ENCODE measurements at regions not wholly inside any gene's neighbourhood (a gene's known extent, or its start where the extent isn't known, plus 50 kb on each side); places are given as distances from the start of the nearest gene placed in this dataset.

DNA sequence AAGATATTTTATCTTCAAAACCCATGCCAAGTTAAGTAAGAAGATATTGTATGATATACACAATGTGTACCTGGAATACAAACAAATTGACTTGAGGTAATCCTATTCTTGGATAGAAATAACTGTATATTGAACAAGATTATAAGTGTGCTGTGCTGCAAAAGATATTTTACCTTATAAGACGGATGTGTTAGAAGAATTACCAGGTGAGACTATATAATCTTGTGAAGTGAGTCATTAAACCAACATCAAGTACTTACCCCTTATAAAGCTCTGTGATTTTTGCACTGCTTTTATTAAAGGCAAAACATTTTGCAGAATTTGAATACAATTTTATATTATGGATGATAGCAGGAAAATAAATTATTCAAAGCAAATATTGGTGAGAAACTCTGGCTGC is 570.0 kb downstream of the MMUT start:
- no peak for DNase-seq

DNA sequence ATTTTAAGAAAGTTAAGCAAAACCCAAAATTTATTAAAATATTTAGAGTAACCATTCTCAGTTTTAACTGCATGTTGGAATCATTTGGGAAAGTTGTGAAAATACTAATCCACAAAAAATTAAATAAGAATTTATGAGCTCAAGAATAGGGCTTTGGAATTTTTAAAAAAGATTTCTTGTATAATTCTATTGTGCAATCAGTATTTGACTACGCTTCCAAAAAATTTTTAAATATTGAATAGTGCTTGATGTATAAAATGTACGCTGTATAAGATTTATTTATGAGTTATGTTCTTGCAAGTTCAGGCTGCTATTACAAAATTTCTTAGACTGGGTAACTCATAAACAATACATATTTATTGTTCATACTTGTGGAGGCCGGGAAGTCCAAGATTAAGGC is 571.7 kb downstream of the MMUT start:
- DNase-seq = no peak

DNA sequence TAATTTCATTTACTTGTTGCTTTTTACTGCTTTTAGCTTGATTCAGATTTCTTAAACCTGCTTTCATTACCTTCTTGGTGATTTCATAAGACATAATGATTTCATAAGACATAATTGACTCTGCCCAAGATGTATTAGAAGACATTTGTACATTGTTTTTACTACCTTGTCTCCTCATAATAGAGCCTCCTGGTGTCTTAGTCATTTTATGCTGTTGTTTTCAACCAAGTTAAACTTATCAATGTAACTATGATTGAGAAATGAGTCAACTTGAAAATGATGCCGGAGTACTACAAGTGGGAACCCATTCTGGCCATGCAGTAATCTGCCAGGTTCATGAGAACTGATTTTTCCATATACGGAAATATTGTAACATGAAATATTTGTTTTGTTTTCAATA is 573.6 kb downstream of the MMUT start:
- no peak for DNase-seq

DNA sequence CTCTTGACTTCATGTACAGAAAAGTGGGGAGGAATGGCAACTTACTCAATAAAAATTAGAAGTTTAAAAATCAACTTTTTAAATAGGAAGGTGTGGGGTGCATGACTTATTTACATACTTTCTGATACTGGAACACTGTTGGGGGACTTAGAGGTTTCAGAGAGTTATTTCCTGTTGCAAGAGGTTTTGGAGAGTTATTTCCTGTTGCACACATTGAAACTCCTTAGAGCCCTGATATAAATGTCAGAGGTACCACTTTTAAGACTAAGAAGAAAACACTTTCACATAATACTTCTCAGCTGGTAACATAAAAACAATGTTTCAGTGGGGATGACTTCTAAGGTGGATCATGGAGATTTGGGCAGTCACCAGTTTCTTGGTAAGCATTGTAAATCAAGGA is 579.9 kb downstream of the MMUT start:
- no peak for DNase-seq

DNA sequence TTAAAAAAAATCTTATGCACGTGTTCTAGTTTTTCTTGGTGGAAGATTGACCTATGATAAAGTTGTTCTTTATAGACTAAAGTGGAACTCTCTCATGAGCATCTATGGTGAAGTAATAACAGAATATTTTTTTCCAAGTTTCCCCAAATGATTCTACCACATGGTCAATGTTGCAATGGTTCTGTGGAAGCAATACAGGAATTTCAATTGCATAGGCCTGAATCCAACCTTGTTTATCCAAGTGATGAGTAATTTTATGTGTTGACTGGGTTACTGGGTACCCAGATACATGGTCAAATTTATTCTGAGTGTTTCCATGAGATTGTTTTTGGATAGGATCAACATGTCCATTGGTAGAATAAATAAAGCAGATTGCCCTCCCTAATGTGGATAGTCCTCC is 581.5 kb downstream of the MMUT start:
- no peak for DNase-seq

DNA sequence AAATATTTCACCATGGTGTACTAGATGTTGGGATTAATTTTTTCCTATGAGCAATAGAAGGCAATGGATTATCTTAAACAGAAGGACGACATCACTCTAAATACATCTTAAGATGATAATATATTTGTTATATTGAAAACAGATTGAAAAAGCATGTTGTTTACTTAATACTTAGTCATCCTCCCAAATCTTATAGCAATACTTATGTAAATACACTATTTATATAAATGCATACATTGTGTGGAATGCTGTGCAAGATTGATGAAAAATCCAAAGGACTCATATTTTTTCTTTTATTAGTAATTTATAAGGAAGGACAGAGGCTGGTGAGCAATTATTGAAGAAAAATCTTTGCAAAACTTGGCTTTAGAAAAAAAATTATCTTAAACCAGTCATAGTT is 593.5 kb downstream of the MMUT start:
- DNase-seq = no peak

DNA sequence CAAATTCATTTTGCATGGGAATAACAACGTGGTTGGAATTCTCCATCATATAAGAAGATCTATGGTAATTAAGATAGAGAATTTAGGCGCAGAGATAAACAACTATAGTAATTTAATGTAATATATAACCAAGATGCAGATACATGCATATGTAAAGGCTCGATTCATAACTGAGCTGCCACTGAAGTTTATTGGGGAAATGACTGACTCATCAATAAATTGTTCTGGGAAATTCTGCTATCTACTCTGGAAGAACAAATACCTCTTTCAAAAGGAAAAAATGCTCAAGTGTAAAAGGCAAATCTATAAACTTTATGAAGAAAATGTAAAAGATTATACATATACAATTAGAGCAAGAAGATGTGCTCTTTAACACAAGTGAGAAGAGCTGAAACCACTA is 596.4 kb downstream of the MMUT start:
- no peak for DNase-seq

DNA sequence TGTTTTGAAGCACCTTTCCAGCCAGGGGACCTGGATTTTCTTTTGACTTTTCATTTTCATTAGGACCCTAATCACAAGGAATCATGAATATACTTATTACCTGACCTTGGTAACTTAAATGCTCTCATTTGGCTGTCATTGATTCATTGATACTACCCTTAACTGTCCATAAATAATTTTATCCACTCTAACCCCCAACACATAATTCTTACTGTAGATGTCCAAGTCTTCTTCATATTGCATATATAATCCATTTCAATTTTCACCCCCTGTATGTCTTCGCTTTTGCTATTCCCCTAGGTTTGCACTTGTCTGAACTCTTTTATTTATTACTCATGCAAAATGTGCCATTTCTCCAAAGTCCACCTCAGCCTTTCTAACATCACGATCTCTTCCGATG is 602.9 kb downstream of the MMUT start:
- no peak for DNase-seq

DNA sequence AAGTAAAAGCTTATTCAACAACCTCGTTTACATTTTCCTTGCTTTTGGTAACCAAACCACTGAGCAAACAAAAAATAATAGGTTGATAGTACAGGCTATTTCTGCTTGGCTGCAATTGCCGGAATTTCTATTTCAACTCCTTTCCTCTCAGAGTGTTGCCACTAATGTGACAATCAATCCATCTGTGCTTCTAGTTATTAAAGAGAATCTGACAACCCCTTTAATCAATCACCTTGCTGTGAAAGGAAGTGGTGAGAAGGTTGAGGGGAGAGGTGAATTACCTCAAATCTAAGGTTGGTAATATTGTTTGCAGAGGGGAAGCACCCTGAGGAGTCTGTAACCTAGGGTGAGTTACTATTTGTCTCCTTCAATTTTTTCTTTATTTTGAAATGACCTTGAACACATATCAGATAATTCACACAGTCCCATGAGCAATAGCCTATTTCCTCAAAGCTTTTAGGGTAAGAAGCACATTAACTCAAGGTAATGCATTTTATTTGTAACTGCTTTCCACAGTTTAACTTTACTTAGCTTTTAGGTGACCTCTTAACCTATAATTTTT is 603.4 kb downstream of the MMUT start:
- no peak for DNase-seq

DNA sequence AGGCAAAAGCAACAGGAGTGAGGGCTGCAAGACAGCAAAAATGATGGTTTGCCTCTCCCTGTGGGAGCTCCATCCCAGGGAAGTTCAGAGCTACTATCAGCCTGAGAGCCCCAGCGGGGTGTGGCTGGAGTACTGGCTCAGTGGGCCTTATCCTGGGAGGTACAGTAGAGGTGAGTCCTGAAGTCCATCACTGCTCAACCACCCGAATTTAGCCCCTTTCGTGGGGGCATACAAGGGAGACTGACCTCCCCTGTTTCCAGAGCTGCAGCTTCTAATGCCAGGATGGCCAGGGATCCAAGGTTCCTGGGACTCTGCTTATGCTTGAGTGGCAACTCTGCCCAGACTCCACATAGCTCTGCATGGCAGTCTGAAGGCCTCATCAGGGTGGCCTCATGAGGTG is 617.8 kb downstream of the MMUT start:
- DNase-seq = no peak

DNA sequence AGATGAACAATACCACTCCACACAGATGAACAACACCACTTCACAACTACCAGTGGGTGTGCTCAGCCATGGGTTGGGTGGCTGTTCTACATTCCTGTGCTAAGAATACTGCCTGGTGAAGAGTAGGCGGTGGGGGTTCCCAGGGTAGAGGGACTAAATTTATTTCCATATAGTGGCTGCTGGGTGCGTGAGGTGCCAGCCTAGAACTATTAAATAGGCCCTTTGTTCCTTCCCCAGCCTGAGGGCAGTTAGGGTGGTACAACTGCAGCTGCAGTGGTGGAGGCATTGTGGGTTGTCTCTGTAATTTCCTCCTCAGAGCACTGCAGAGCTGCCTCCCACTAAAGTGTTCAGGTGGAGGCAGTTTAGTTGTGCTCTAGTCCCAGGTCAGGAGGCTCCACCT is 618.4 kb downstream of the MMUT start:
- no peak for DNase-seq

DNA sequence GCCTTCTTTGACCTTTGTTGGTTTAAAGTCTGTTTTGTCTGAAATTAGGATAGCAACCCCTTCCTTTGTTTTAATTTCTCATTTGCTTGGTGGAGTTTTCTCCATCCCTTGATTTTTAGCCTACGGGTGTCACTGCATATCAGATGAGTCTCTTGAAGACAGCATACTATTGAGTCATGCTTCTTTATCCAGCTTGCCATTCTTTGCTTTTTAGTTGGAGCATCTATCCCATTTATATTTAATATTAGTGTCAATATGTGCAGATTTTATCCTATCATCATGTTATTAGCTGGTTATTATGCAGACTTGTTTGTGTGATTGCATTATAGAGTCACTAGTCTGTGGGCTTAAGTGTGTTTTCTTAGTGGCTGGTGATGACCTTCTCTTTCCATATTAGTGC is 622.2 kb downstream of the MMUT start:
- DNase-seq = no peak

DNA sequence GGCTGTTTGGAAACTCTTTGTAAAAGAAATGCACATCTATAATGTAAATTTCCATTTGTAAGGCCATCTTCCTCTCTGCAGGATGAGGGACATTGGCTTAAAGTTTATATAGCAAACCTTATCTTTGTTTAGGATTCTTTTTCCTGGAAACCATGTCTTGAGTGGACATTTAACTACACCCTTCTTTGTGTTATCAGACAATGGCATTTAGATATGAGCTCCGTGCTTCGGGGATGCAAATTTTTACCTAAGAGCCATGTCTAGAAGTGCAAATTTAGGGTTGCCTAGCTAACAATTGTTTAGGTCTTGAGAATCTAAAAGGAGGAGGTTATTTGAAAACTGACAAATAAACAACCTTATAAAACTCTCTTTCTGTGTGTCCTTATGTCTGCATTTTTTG is 623.8 kb downstream of the MMUT start:
- no peak for DNase-seq

DNA sequence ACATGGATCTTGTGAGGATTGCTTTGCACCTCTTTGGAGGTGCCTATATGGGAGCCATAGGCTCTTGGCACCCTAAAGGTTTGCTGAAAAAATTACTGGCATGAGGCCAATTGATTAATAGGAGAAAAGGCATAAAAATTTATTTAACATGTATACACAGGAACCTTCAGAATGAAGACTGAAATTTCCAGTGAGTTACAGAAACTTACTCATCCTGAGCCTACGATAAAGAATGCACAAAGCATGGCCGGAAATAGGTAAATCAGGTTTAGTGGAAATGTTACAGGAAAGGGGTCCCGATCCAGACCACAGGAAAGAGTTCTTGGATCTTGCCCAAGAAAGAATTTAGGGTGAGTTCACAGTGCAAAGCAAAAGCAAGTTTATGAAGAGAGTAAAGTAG is 625.3 kb downstream of the MMUT start:
- no peak for DNase-seq

DNA sequence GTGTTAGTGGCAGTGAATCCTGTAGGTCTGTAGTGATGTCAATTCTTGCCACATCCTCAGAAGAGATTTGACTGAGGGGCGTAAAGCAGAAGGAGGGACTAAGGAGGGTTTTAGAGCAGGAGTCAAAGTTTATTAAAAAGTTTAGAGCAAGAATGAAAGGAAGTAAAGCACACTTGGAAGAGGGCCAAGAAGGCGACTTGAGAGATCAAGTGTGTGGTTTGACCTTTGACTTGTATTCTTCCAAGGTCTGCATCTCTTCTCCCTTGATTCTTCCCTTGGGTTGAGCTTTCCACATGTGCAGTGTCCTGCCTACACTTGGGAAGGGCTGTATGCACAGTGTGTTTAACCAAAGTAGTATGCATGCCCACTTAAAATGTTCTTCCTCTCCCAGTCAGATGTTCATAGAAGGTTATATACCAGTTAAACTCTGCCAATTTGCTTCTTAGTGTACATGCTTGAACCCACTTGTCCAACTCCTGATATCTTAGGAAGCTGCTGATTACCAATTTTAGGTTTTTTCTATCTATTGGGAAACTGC is 627.6 kb downstream of the MMUT start:
- DNase-seq = peak; percentile 8

DNA sequence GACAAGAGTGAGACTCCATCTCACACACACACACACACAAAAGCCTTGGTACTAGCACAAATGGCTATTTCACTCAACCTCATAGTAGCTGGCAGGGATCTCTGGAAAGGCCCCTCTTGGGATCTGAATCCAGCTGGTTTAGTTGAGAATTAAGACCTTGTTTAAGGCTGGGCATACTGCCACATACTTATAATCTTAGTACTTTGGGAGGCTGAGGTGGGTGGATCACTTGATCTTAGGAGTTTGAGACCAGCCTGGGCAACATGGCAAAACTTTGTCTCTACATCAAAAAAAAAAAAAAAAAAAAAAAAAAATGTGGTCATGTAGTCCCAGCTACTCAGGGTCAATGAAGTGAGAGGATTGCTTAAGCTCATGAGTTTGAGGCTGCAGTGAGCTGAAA is 628.3 kb downstream of the MMUT start:
- DNase-seq = peak; percentile 24

DNA sequence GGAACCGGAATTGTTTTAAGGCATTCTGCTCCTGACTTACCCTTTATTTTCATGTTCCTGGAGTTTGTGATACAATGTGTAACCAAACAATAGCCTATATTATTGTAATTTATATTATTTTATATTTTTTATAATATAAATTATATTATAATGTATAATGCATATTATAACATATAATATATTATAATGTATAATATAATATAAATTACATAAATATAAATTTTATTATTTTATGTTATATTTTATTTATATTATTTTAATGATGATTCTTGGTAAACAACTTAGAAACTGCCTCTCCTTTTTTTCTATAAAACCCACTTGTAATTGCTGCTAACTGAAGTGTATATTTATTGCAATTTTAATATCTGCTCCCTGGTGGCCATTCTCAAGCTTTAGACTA is 629.1 kb downstream of the MMUT start:
- DNase-seq = no peak

DNA sequence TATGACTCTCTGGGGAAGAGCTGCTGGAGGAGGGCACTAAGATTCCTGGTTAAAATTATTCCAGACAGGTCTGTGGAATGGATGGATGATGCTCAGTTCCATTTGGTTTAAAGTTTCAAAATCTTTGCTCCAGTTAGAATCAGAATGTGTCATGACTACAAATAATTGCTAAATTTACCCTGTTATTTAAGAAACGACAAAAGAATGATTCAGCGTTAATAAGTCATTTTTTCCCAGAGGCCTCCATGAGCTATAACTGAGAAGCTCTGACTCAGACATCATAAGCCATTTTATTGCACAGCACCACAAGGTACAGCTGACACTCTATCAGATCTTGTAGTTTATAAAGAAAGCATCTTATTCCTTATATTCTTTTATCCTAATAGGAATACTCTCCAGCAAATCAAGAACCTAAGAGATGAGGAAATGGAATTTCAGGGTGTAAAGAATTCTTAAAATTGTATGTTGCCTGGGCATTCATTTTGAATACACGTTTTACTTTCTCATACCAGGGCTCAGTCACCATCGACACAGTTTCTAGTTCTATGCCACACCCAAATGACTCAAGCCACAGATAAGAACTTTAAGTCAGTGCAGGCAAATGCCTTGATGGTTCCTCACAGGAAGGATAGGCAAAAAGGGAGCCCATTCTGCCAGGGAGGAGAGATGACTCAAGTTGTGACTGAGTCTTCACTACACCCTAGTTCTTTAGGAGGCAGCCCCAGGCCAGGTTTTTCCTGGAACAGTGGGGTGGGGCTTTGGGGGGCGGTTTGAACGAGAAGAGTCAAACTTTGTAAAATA is 636.0 kb downstream of the MMUT start:
- no peak for DNase-seq

DNA sequence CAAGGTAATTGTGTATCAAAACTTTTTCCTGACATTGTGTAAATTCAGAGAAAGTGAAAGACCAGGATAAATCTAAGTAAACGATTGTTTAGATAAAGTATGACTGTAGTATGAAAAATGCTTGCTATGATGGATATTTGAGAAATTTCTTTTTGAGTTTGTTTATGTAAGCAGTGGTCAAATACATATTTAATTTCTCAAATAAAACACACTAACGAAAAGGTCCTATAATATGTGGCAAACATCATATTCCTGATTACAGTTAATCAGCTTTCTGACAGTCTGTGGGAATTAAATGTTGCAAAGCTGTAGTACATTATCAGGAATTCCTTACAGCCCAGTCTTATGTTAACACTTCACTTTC is 636.9 kb downstream of the MMUT start:
- no peak for DNase-seq

DNA sequence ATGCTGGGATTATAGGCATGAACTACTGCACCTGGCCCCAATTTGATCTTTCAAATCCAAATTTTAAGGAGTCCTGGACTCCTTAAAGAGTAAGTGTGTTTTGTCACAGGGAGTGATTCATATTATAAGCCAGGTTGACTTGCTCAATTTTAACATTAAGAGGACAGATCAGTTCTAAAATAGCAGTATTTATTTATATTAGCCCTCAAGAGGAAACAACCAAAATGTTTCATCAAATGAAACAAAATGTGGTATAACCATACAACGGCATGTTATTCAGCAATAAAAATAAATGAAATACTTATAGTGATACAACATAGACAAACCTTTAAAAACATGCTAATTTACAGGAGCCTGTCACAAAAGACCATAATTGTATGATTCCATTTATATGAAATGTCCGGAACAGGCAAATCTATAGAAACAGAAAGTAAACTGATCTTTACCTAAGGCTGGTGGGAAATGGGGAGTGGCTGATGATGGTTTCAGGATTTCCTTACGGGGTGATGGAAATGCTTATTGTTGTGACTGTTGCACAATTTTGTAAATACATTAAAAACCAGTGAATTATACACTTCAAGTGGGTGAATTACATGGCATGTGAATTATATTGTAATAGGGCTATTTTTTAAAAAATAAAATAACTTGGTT is 637.4 kb downstream of the MMUT start:
- DNase-seq = no peak

DNA sequence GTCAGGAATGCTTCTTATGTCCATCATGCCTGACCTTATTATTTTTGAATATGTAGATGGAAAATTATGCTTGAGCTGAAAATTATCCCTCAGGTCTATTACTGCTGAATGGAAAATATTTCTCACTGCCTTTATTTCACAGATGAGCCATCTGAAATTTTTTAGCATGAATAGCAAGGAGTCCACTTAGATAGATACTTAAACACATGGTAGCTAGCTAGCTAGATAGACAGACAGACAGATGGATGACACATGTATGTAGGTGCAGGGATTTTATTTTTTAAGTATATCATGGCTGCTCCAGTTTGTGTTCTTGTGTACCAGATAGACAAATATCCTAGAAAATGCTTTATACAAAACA is 645.0 kb downstream of the MMUT start:
- DNase-seq = no peak

DNA sequence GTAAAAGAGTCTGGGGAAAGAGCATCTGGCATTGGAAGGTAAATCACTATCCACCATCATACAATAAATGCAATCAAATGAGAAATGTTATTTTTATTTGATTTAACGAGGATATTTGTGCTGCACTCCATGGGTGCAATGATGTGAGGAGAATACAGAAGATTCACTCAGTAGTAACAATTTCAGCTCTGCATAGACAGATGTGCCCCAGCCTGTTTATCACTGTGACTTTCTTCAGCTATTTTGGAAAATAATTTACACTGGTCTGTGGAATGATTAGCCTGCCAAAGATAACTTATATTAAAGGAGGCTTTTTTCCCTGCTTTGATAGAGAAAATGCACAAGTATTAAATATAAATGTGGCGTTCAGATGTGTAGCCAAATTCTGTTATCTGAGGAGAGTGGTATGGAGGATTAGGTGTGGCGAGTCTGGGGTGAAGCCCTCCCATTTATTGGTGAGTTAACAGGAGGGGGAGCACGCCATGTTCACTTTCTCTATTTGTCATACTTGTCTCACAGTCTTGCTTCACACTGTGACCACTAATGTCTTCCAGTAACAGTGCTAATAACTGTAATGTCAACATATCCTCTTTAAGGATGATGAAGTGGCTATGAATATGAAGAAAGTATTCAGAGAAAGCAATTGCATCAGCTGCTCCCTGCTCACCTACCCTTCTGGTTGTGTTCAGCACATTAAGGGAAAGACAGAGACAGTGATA is 645.6 kb downstream of the MMUT start:
- no peak for DNase-seq

DNA sequence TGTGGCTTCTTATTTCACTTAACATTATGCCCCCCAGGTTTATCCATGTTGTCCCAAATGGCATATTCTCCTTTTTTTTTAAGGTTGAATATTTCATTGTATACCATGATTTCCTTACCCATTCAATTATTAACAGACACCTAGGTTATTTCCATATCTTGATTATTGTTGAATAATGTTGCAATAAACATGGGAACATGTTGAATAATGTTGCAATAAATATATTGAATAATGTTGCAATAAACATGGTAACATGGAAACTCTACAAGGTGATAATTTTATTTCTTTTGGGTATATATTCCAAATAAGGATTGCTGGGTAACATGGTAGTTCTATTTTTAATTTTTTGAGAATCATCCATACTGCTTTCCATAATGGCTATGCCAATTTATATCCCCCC is 648.1 kb downstream of the MMUT start:
- no peak for DNase-seq

DNA sequence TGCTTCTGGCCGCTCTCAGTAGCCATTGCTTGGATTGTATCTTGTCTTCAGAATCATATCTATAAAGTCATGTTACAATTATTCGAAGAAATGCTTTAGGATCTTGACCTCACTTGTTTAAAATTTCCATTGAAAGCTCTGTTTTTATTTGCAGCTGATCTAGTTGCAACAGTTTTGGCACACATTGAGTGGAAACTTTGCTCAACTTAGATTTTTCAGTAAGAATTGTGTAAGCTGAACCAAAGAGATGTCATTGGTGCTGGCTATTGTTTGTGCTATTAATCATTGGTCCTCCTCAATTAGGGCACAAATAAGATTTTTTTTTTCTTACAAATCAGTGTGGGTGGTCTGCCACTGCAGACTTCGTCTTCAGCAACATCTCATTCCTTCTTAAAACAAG is 649.2 kb downstream of the MMUT start:
- DNase-seq = no peak

Measured in NCI-H82 (cell line).